ENCODE measurements at regions not wholly inside any gene's neighbourhood (a gene's known extent, or its start where the extent isn't known, plus 50 kb on each side); places are given as distances from the start of the nearest gene placed in this dataset.
"Not testable (repeated sequence)": the region's sequence is repeated elsewhere in the genome, so short reads cannot be mapped to it uniquely, and the experiment has no call there.

DNA sequence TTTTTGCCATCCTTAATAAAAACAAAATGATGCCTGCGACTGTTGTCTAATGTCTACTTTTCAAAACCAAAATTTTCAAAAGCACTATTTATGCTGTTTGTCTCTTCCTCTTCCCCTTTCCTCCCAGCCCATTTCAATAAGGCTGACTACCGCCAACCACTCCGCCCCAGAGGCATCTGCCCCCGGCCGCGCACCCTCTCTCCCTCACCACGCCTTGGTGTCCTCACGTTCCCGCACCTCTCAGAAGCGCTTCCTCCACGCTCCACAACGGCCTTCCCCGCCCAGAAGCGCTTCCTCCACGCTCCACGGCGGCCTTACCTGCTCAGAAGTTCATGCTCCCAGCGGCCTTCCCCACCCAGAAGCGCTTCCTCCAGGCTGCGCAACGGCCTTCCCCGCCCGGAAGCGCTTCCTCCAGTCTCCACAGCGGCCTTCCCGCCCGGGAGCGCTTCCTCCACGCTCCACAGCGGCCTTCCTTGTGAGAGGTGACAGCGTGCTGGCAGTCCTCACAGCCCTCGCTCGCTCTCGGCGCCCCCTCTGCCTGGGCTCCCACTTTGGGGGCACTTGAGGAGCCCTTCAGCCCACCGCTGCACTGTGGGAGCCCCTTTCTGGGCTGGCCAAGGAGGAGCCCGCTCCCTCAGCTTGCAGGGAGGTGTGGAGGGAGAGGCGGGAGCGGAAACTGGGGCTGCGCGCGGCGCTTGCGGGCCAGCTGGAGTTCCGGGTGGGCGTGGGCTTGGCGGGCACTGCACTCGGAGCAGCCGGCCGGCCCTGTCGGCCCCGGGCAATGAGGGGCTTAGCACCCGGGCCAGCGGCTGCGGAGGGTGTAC is 490.4 kb upstream of the ZFP42 start:
- TF ChIP-seq, protein P1, sequence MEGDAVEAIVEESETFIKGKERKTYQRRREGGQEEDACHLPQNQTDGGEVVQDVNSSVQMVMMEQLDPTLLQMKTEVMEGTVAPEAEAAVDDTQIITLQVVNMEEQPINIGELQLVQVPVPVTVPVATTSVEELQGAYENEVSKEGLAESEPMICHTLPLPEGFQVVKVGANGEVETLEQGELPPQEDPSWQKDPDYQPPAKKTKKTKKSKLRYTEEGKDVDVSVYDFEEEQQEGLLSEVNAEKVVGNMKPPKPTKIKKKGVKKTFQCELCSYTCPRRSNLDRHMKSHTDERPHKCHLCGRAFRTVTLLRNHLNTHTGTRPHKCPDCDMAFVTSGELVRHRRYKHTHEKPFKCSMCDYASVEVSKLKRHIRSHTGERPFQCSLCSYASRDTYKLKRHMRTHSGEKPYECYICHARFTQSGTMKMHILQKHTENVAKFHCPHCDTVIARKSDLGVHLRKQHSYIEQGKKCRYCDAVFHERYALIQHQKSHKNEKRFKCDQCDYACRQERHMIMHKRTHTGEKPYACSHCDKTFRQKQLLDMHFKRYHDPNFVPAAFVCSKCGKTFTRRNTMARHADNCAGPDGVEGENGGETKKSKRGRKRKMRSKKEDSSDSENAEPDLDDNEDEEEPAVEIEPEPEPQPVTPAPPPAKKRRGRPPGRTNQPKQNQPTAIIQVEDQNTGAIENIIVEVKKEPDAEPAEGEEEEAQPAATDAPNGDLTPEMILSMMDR (optimal IDR thresholded peaks at IDR 0.05 in 1 of 3, IDR thresholded peaks at IDR 0.05 in 1 of 3, conservative IDR thresholded peaks at IDR 0.05 in 1 of 3; ENCODE audit: extremely low read depth in 1 of 3, insufficient read depth in 2 of 3, low read length in 3 of 3) = no peak
- TF ChIP-seq EZH2 (IDR thresholded peaks at IDR 0.05; ENCODE audit: low read length) = no peak
- no peak overlapping the region for H3K4me3 ChIP-seq (ENCODE audit: control insufficient read depth in 2 of 3, extremely low read depth in 1 of 3, insufficient read depth in 2 of 3, low read depth in 1 of 3, low read length in 3 of 3)
- FAIRE-seq (no peak), DNase-seq (ENCODE audit: low read depth, low spot score) (no peak)
- H3K27ac ChIP-seq (ENCODE audit: control insufficient read depth, insufficient read depth, low read length) = no peak overlapping the region
- no peaks in the 10 kb centered on the region for H3K9me3 ChIP-seq (ENCODE audit: control insufficient read depth, low read depth, low read length)
- H3K4me2 ChIP-seq (ENCODE audit: control insufficient read depth, extremely low read depth, insufficient read depth, low read depth, low read length) = no peak overlapping the region
- no peaks in the 10 kb centered on the region for H3K27me3 ChIP-seq (ENCODE audit: control insufficient read depth, extremely low read depth, insufficient read depth, low read length)
- no peaks in the 10 kb centered on the region for H3K9me1 ChIP-seq (ENCODE audit: control insufficient read depth, extremely low read depth, insufficient read depth, low read length)
- no peaks in the 10 kb centered on the region for H4K20me1 ChIP-seq (ENCODE audit: control insufficient read depth, extremely low read depth, insufficient read depth, low read length)
- H2AFZ ChIP-seq (ENCODE audit: control insufficient read depth, low read length) = no peak overlapping the region
- no peaks in the 10 kb centered on the region for H3K79me2 ChIP-seq (ENCODE audit: control insufficient read depth, insufficient read depth, low read length)
- H3K36me3 ChIP-seq (ENCODE audit: control insufficient read depth in 2 of 2, extremely low read depth in 1 of 2, insufficient read depth in 2 of 2, low read length in 2 of 2) = no peaks in the 10 kb centered on the region
- H3K4me1 ChIP-seq (ENCODE audit: control insufficient read depth, extremely low read depth, insufficient read depth, low read length) = peaks cover 2% of the 10 kb centered on the region
- no peak overlapping the region for H3K9ac ChIP-seq (ENCODE audit: control insufficient read depth, extremely low read depth, insufficient read depth, low read length)
- dilution Hi-C loops (cut with MboI; ENCODE audit: extremely low pct_ligation_motif_present, low sequenced_read_pairs) = no loop called here

DNA sequence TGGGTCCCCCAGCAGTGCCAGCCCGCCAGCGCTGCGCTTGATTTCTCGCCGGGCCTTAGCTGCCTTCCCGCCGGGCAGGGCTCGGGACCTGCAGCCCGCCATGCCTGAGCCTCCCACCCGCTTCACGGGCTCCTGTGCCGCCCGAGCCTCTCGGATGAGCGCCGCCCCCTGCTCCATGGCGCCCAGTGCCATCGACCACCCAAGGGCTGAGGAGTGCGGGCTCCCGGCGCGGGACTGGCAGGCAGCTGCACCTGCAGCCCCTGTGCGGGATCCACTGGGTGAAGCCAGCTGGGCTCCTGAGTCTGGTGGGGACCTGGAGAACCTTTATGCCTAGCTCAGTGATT is 489.8 kb upstream of the ZFP42 start:
- H4K20me1 ChIP-seq (ENCODE audit: control insufficient read depth, extremely low read depth, insufficient read depth, low read length); H3K9ac ChIP-seq (ENCODE audit: control insufficient read depth, extremely low read depth, insufficient read depth, low read length); H3K9me1 ChIP-seq (ENCODE audit: control insufficient read depth, extremely low read depth, insufficient read depth, low read length); H3K79me2 ChIP-seq (ENCODE audit: control insufficient read depth, insufficient read depth, low read length); H3K27ac ChIP-seq (ENCODE audit: control insufficient read depth, insufficient read depth, low read length); H2AFZ ChIP-seq (ENCODE audit: control insufficient read depth, low read length); H3K9me3 ChIP-seq (ENCODE audit: control insufficient read depth, low read depth, low read length); H3K4me3 ChIP-seq (ENCODE audit: control insufficient read depth in 2 of 3, extremely low read depth in 1 of 3, insufficient read depth in 2 of 3, low read depth in 1 of 3, low read length in 3 of 3); dilution Hi-C loops (cut with MboI; ENCODE audit: extremely low pct_ligation_motif_present, low sequenced_read_pairs); H3K36me3 ChIP-seq (ENCODE audit: control insufficient read depth in 2 of 2, extremely low read depth in 1 of 2, insufficient read depth in 2 of 2, low read length in 2 of 2); FAIRE-seq; H3K27me3 ChIP-seq (ENCODE audit: control insufficient read depth, extremely low read depth, insufficient read depth, low read length); H3K4me2 ChIP-seq (ENCODE audit: control insufficient read depth, extremely low read depth, insufficient read depth, low read depth, low read length); H3K4me1 ChIP-seq (ENCODE audit: control insufficient read depth, extremely low read depth, insufficient read depth, low read length); DNase-seq (ENCODE audit: low read depth, low spot score): not testable (repeated sequence)

- no peaks in the 10 kb centered on the region for H4K20me1 ChIP-seq (ENCODE audit: control insufficient read depth, extremely low read depth, insufficient read depth, low read length)
- H3K27ac ChIP-seq (ENCODE audit: control insufficient read depth, insufficient read depth, low read length) = no peak overlapping the region
- DNase-seq (ENCODE audit: low read depth, low spot score) = no peak
- H3K9me3 ChIP-seq (ENCODE audit: control insufficient read depth, low read depth, low read length) = no peaks in the 10 kb centered on the region
- no peak overlapping the region for H3K4me3 ChIP-seq (ENCODE audit: control insufficient read depth in 2 of 3, extremely low read depth in 1 of 3, insufficient read depth in 2 of 3, low read depth in 1 of 3, low read length in 3 of 3)
- H3K4me1 ChIP-seq (ENCODE audit: control insufficient read depth, extremely low read depth, insufficient read depth, low read length) = no peaks in the 10 kb centered on the region
- H2AFZ ChIP-seq (ENCODE audit: control insufficient read depth, low read length) = no peak overlapping the region
- no peak overlapping the region for H3K9ac ChIP-seq (ENCODE audit: control insufficient read depth, extremely low read depth, insufficient read depth, low read length)
- no peaks in the 10 kb centered on the region for H3K36me3 ChIP-seq (ENCODE audit: control insufficient read depth in 2 of 2, extremely low read depth in 1 of 2, insufficient read depth in 2 of 2, low read length in 2 of 2)
- no peak for FAIRE-seq
- no peaks in the 10 kb centered on the region for H3K27me3 ChIP-seq (ENCODE audit: control insufficient read depth, extremely low read depth, insufficient read depth, low read length)
- no peaks in the 10 kb centered on the region for H3K9me1 ChIP-seq (ENCODE audit: control insufficient read depth, extremely low read depth, insufficient read depth, low read length)
- no peaks in the 10 kb centered on the region for H3K79me2 ChIP-seq (ENCODE audit: control insufficient read depth, insufficient read depth, low read length)
- dilution Hi-C loops (cut with MboI; ENCODE audit: extremely low pct_ligation_motif_present, low sequenced_read_pairs) = no loop called here
- no peak overlapping the region for H3K4me2 ChIP-seq (ENCODE audit: control insufficient read depth, extremely low read depth, insufficient read depth, low read depth, low read length)
- TF ChIP-seq, protein P1 (optimal IDR thresholded peaks at IDR 0.05 in 1 of 3, IDR thresholded peaks at IDR 0.05 in 1 of 3, conservative IDR thresholded peaks at IDR 0.05 in 1 of 3; ENCODE audit: extremely low read depth in 1 of 3, insufficient read depth in 2 of 3, low read length in 3 of 3) = no peak
- no peak for TF ChIP-seq EZH2 (IDR thresholded peaks at IDR 0.05; ENCODE audit: low read length)
These were observed 479.3 kb upstream of the ZFP42 start for GRCh38 chr4:187516224-187516623.
